K562 (cell line): ENCODE measurements at regions not wholly inside any gene's neighbourhood (a gene's known extent, or its start where the extent isn't known, plus 50 kb on each side); places are given as distances from the start of the nearest gene placed in this dataset.

ENCODE experiments used
- ATAC-seq: fragments of 200-7000 bp; cut with Tn5 transposase; 3 replicates; pipeline ENCODE4 v1.9.1; 2020; ENCODE audit warnings: moderate library complexity
- BruUV-seq: library from RNA; stranded (reverse); fragments of 400-500 nt; replicated peaks from 2 replicates; lab custom pipeline; 2021; lab: Mats Ljungman, UMichigan
- CTCF ChIA-PET: fragments of 300-600 bp; formaldehyde crosslinking; extraction: SDS; loops from one replicate; lab custom pipeline; 2021; ENCODE audit warnings: low intra/inter-chr PET ratio; lab: Yijun Ruan, JAX
- POLR2A ChIA-PET: fragments of 300-600, 350-650 bp; sonication (Branson Sonifier 250); formaldehyde crosslinking; extraction: SDS; loops from one replicate; lab custom pipeline; 2021; ENCODE audit warnings: antibody characterized with exemption, inconsistent platforms; lab: Yijun Ruan, JAX
- DNase-seq, 4 experiments: peaks; one replicate each; pipeline versions ENCODE4 v3.0.0 to v3.0.0-alpha.2; 2011 to 2018; ENCODE audit warnings: low spot score in 3 of 4, mixed read lengths in 3 of 4; ENCODE audit errors: extremely low read depth in 1 of 4
- FAIRE-seq: peaks from 2 replicates; lab custom pipeline; 2011; peaks lifted over from hg19 to GRCh38; lab: Jason Lieb, UNC
- H2AFZ ChIP-seq: 2 replicates; pipeline ENCODE4 v1.6.0; 2011; ENCODE audit warnings: low read depth, low read length, control low read depth, inconsistent platforms
- H3K27ac ChIP-seq: fragments of 200-600 bp; 3 replicates; pipeline ENCODE4 v1.8.0; 2011; ENCODE audit warnings: low read depth, mild to moderate bottlenecking, control low read depth, inconsistent platforms, low read length, moderate library complexity, mixed read lengths; ENCODE audit errors: extremely low read depth
- H3K27me3 ChIP-seq, 2 experiments: fragments of 300-600 bp in 1 of 2; 2 replicates in 1 of 2; 3 replicates in 1 of 2; pipeline versions ENCODE4 v1.6.0 to v1.8.0; 2011; ENCODE audit warnings: inconsistent platforms in 2 of 2, low read length in 2 of 2, mild to moderate bottlenecking in 1 of 2, mixed read lengths in 1 of 2, moderate library complexity in 1 of 2; ENCODE audit not compliant: control insufficient read depth in 2 of 2, insufficient read depth in 2 of 2
- H3K36me3 ChIP-seq: fragments of 300-600 bp; 3 replicates; pipeline ENCODE4 v1.8.0; 2011; ENCODE audit warnings: mild to moderate bottlenecking, low read length, inconsistent platforms; ENCODE audit not compliant: control insufficient read depth, insufficient read depth
- H3K4me1 ChIP-seq, 2 experiments: fragments of 200-600 bp in 1 of 2; replicated peaks in 1 of 2; 2 replicates in 1 of 2; 3 replicates in 1 of 2; pipeline versions ENCODE4 v1.5.1 to v1.8.0; 2011; ENCODE audit warnings: inconsistent platforms in 2 of 2, low read length in 2 of 2, mild to moderate bottlenecking in 1 of 2, mixed read lengths in 1 of 2, moderate library complexity in 1 of 2; ENCODE audit not compliant: control insufficient read depth in 2 of 2, insufficient read depth in 2 of 2
- H3K4me2 ChIP-seq: 2 replicates; pipeline ENCODE4 v1.6.1; 2011; ENCODE audit warnings: low read length, control low read depth, inconsistent platforms, mixed read lengths; ENCODE audit not compliant: insufficient read depth
- H3K4me3 ChIP-seq: fragments of 200-600 bp; sonication (generic), shearing (Covaris generic); 2 replicates; pipeline ENCODE4 v1.5.1; 2016; ENCODE audit warnings: control low read depth, inconsistent platforms
- H3K79me2 ChIP-seq: fragments of 200-600 bp; 3 replicates; pipeline ENCODE4 v1.8.0; 2011; ENCODE audit warnings: low read length, inconsistent platforms; ENCODE audit not compliant: control insufficient read depth, insufficient read depth
- H3K9ac ChIP-seq, 2 experiments: 2 replicates each; pipeline versions ENCODE4 v1.6.0 to v1.6.1; 2011; ENCODE audit warnings: low read depth in 2 of 2, low read length in 2 of 2, control low read depth in 1 of 2, inconsistent platforms in 1 of 2, mild to moderate bottlenecking in 1 of 2, mixed read lengths in 1 of 2; ENCODE audit not compliant: insufficient read depth in 1 of 2
- H3K9me1 ChIP-seq: one replicate; pipeline ENCODE4 v1.6.0; 2011; ENCODE audit warnings: inconsistent platforms, mild to moderate bottlenecking, low read length, moderate library complexity; ENCODE audit not compliant: control insufficient read depth, insufficient read depth
- H3K9me3 ChIP-seq: replicated peaks from 2 replicates; pipeline ENCODE4 v1.5.1; 2011; ENCODE audit warnings: low read depth, low read length, inconsistent platforms; ENCODE audit not compliant: control insufficient read depth, insufficient read depth
- H4K20me1 ChIP-seq: replicated peaks from 2 replicates; pipeline ENCODE4 v1.6.1; 2011; ENCODE audit warnings: low read length, inconsistent platforms, mixed read lengths; ENCODE audit not compliant: control insufficient read depth, insufficient read depth
- CBX1 ChIP-seq: sonication (generic); IDR thresholded peaks from 2 replicates; pipeline ENCODE4 v1.6.1; 2016; ENCODE audit warnings: antibody characterized with exemption, low read depth, mild to moderate bottlenecking
- HMG20A ChIP-seq: fragments of 450-650 bp; formaldehyde crosslinking; conservative IDR thresholded peaks from 2 replicates; pipeline ENCODE4 v1.4.0; 2020; ENCODE audit warnings: mild to moderate bottlenecking, mixed read lengths
- HMG20B ChIP-seq: fragments of 250-450 bp; sonication (Bioruptor Pico); IDR thresholded peaks from 2 replicates; pipeline ENCODE4 v1.5.0; 2021; ENCODE audit warnings: mild to moderate bottlenecking
- RBBP5 ChIP-seq: fragments of 200-600 bp; sonication (generic); IDR thresholded peaks from 2 replicates; pipeline ENCODE4 v1.6.1; 2012; ENCODE audit warnings: borderline replicate concordance, mild to moderate bottlenecking, low read length, control low read depth, inconsistent platforms; ENCODE audit not compliant: insufficient read depth, poor library complexity, severe bottlenecking
- RBM17 ChIP-seq: fragments of 200-400 bp; formaldehyde crosslinking; IDR thresholded peaks from 2 replicates; pipeline ENCODE4 v1.6.1; 2017; ENCODE audit warnings: low read depth, mild to moderate bottlenecking, low read length, borderline replicate concordance
- RCOR1 ChIP-seq, 2 experiments: IDR thresholded peaks; 2 replicates each; pipeline ENCODE4 v1.6.1; 2012; ENCODE audit warnings: low read depth in 2 of 2, low read length in 2 of 2, borderline replicate concordance in 1 of 2, improper control_type of control experiment in 1 of 2
- TRIM28 ChIP-seq: fragments of 450-650 bp; IDR thresholded peaks from 2 replicates; pipeline ENCODE4 v1.6.1; 2017
- YY1 ChIP-seq, 3 experiments: IDR thresholded peaks; 2 replicates each; pipeline ENCODE4 v1.6.1; 2011; ENCODE audit warnings: low read length in 2 of 3, mild to moderate bottlenecking in 2 of 3, moderate library complexity in 2 of 3, borderline replicate concordance in 1 of 3, control low read depth in 1 of 3, low read depth in 1 of 3; ENCODE audit not compliant: insufficient read depth in 3 of 3, insufficient replicate concordance in 2 of 3, control insufficient read depth in 1 of 3, insufficient read length in 1 of 3; ENCODE audit errors: extremely low read depth in 1 of 3
- ZNF551 ChIP-seq: fragments of 250-450 bp; sonication (Bioruptor Pico); IDR thresholded peaks from 2 replicates; pipeline ENCODE4 v1.5.0; 2021; ENCODE audit warnings: mild to moderate bottlenecking, moderate library complexity
- WGBS: fragments of 100-300 bp; shearing (Covaris generic); methylation state at CpG from one replicate; pipeline ENCODE4 v1.1.6; 2016; ENCODE audit warnings: low coverage, mixed read lengths; ENCODE audit not compliant: insufficient coverage; ENCODE audit errors: missing lambda C conversion rate; 5-methylcytosine and 5-hydroxymethylcytosine counted together
- in situ Hi-C: fragments of 300-500 bp; cut with MboI; formaldehyde crosslinking; loops from 4 replicates; pipeline ENCODE4 v1.15.0; 2018; ENCODE audit warnings: inconsistent platforms, mixed read lengths
- intact Hi-C: fragments of 100-400 bp; cut with micrococcal nuclease; formaldehyde crosslinking; loops from 2 replicates; pipeline ENCODE4 v1.14.2; 2022

DNA sequence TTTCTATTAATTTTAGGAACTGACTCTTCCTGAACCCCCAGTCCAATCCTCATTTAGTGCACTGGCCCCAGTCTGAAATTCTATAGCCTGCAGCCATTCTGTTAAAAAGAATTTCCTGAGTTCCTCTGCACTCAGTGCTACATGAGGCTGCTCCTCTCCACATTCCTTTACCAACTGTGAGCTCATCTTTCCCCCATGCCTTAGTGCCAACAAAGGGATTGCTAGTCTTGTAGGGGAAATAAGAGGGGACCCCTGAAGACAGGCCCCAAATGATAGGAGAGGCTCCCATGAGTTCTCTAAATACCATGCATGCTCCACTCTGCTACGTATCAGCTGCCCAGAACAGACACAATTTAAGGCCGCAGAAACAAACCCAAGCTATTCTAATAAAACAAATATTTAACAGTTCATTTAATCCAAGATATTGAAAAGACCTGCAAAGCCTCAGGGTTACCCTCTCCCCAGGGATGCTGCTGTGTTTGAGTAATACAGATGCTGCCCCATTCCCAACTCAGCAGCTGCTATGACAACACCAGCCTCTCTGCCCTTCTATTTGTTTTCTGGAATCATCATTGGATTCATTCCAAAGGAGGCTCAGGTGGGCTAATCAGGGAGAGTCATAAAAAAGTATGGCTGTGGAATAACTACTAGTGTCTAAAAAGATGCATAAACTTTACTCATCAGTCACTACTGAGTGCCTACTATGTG lies 228.5 kb downstream of the TOX3 start:
- Histone ChIP-seq H4K20me1 (no peaks in the 10 kb centered on the region), H3K9me1 (no peaks in the 10 kb centered on the region), H2AFZ (no peak overlapping the region), H3K9me3 (no peaks in the 10 kb centered on the region)
- TF ChIP-seq CBX1 (no peak), RCOR1 (IDR thresholded peaks at IDR 0.05; ENCODE audit: borderline replicate concordance in 1 of 2, low read depth in 2 of 2, low read length in 2 of 2) (no peak), RBM17 (no peak), HMG20B (CRISPR knock-in tag) (no peak), TRIM28 (no peak)
- TF ChIP-seq, all 486 proteins: peak for 0
- Histone ChIP-seq H3K9ac (no peak overlapping the region), H3K27me3 (no peaks in the 10 kb centered on the region), H3K4me1 (no peaks in the 10 kb centered on the region), H3K36me3 (no peaks in the 10 kb centered on the region), H3K79me2 (no peaks in the 10 kb centered on the region), H3K27ac (no peak overlapping the region), H3K4me3 (no peak overlapping the region), H3K4me2 (no peak overlapping the region)
- CTCF ChIA-PET: no interaction called here
- intact Hi-C loops (no loop called here), in situ Hi-C loops (no loop called here)
- DNase-seq (no peak), ATAC-seq (no peak), FAIRE-seq (no peak)
- POLR2A ChIA-PET: no interaction called here
- WGBS: 7% methylated on average over 2 of the region's 2 CpGs
- BruUV-seq: no TSS peak

DNA sequence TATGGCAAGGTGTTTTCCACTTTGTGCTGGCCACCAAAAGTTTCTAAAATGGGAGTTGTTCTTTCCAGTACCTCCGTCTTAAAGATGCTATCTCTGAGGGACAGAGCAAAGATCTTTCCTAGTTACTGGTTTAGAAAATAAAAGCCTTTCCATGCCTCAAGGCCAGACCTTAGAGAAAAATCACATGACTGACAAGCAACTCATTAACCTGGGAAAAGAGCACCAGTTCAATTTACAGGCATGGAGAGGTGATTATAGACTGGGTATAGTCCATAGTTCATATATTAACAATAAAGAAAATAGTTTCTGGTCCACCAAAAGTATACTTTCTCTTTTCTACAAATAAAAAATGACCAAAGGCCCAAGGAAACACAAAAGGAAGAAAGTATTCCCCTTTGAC lies 230.7 kb downstream of the TOX3 start:
- intact Hi-C loops (no loop called here), in situ Hi-C loops (no loop called here)
- FAIRE-seq: no peak
- WGBS: 0% methylated on average over 1 of the region's 1 CpG
- no peak overlapping the region for H3K4me2 ChIP-seq
- H3K27ac ChIP-seq: no peak overlapping the region
- no peak overlapping the region for H3K4me3 ChIP-seq
- H3K9me1 ChIP-seq: no peaks in the 10 kb centered on the region
- TF ChIP-seq RBBP5 (no peak), ZNF551 (CRISPR knock-in tag) (no peak), YY1 (IDR thresholded peaks at IDR 0.05; ENCODE audit: borderline replicate concordance in 1 of 3, control insufficient read depth in 1 of 3, extremely low read depth in 1 of 3, insufficient read depth in 3 of 3, insufficient read length in 1 of 3, insufficient replicate concordance in 2 of 3, low read depth in 1 of 3, low read length in 2 of 3) (no peak), HMG20A (no peak)
- no peaks in the 10 kb centered on the region for H3K4me1 ChIP-seq
- H3K9me3 ChIP-seq: no peaks in the 10 kb centered on the region
- CTCF ChIA-PET: no interaction called here
- no peaks in the 10 kb centered on the region for H3K36me3 ChIP-seq
- H3K9ac ChIP-seq: no peak overlapping the region
- no peak for ATAC-seq
- no peaks in the 10 kb centered on the region for H4K20me1 ChIP-seq
- no peak overlapping the region for H2AFZ ChIP-seq
- no peaks in the 10 kb centered on the region for H3K79me2 ChIP-seq
- H3K27me3 ChIP-seq: no peaks in the 10 kb centered on the region
- no peak for DNase-seq
- POLR2A ChIA-PET: no interaction called here
- BruUV-seq: no TSS peak
